Large intestine (tissue), 3 donors: ENCODE measurements at regions not wholly inside any gene's neighbourhood (a gene's known extent, or its start where the extent isn't known, plus 50 kb on each side); places are given as distances from the start of the nearest gene placed in this dataset.

ENCODE experiments used
- DNase-seq, 2 donors: peaks; one replicate each; pipeline versions ENCODE4 v3.0.0 to v3.0.0-alpha.2; 2013
- H3K27ac ChIP-seq: one replicate; pipeline ENCODE4 v1.5.1; 2013; ENCODE audit warnings: low read length
- H3K27me3 ChIP-seq: 2 replicates; pipeline ENCODE4 v1.6.1; 2013; ENCODE audit warnings: low read length; ENCODE audit not compliant: control insufficient read depth, insufficient read depth
- H3K36me3 ChIP-seq: 2 replicates; pipeline ENCODE4 v1.6.1; 2013; ENCODE audit warnings: low read length; ENCODE audit not compliant: control insufficient read depth, insufficient read depth
- H3K4me1 ChIP-seq: one replicate; pipeline ENCODE4 v1.6.1; 2013; ENCODE audit warnings: low read length; ENCODE audit not compliant: control insufficient read depth, insufficient read depth
- H3K4me3 ChIP-seq: one replicate; pipeline ENCODE4 v1.5.1; 2013; ENCODE audit warnings: low read length
- H3K9me3 ChIP-seq: one replicate; pipeline ENCODE4 v1.6.1; 2013; ENCODE audit warnings: mild to moderate bottlenecking, low read depth, low read length, moderate library complexity; ENCODE audit not compliant: control insufficient read depth
- WGBS: methylation state at CpG from one replicate; pipeline ENCODE4 v1.1.5; 2013; ENCODE audit warnings: low lambda C conversion rate; ENCODE audit not compliant: insufficient coverage; 5-methylcytosine and 5-hydroxymethylcytosine counted together

- no peak for DNase-seq
- Histone ChIP-seq H3K36me3 (no peaks in the 10 kb centered on the region), H3K4me1 (no peaks in the 10 kb centered on the region), H3K27me3 (no peaks in the 10 kb centered on the region), H3K27ac (no peak overlapping the region), H3K4me3 (no peak overlapping the region), H3K9me3 (no peaks in the 10 kb centered on the region)
- WGBS, result 92% methylated on average over 1 of the region's 5 CpGs
These were observed 328.9 kb downstream of the LTN1 start for GRCh38 chr21:28663754-28664153.

- Histone ChIP-seq H3K27ac (no peak overlapping the region), H3K4me1 (no peaks in the 10 kb centered on the region), H3K36me3 (no peaks in the 10 kb centered on the region), H3K9me3 (no peaks in the 10 kb centered on the region), H3K4me3 (no peak overlapping the region), H3K27me3 (no peaks in the 10 kb centered on the region)
- DNase-seq, result no peak
- no CpG with 5 or more reads among the region's 4 CpGs for WGBS
These were observed 329.5 kb downstream of the LTN1 start for GRCh38 chr21:28663111-28663693.

- Histone ChIP-seq H3K4me1 (no peaks in the 10 kb centered on the region), H3K36me3 (no peaks in the 10 kb centered on the region), H3K27me3 (no peaks in the 10 kb centered on the region), H3K4me3 (no peak overlapping the region), H3K27ac (no peak overlapping the region), H3K9me3 (no peaks in the 10 kb centered on the region)
- DNase-seq, result no peak
These were observed 335.1 kb downstream of the LTN1 start for GRCh38 chr21:28657566-28657965.

- Histone ChIP-seq H3K9me3 (no peaks in the 10 kb centered on the region), H3K27me3 (no peaks in the 10 kb centered on the region), H3K27ac (no peak overlapping the region), H3K4me1 (no peaks in the 10 kb centered on the region), H3K4me3 (no peak overlapping the region), H3K36me3 (no peaks in the 10 kb centered on the region)
- WGBS, result no CpG with 5 or more reads among the region's 1 CpG
- no peak for DNase-seq
These were observed 337.2 kb downstream of the LTN1 start for GRCh38 chr21:28655471-28655870.

GRCh38 chr21:28654406-28654805 is 338.3 kb downstream of the LTN1 start:
- DNase-seq, result no peak
- Histone ChIP-seq H3K9me3 (no peaks in the 10 kb centered on the region), H3K27me3 (no peaks in the 10 kb centered on the region), H3K36me3 (no peaks in the 10 kb centered on the region), H3K27ac (no peak overlapping the region), H3K4me1 (no peaks in the 10 kb centered on the region), H3K4me3 (no peak overlapping the region)
- 87% methylated on average over 3 of the region's 3 CpGs for WGBS

GRCh38 chr21:28644762-28645161 is 347.9 kb downstream of the LTN1 start:
- H3K27ac ChIP-seq, result no peak overlapping the region

GRCh38 chr21:28642891-28643290 is 349.8 kb downstream of the LTN1 start:
- H3K4me3 ChIP-seq, result no peak overlapping the region
- no peaks in the 10 kb centered on the region for H3K36me3 ChIP-seq
- no CpG with 5 or more reads among the region's 4 CpGs for WGBS
- no peaks in the 10 kb centered on the region for H3K27me3 ChIP-seq
- H3K4me1 ChIP-seq, result no peaks in the 10 kb centered on the region
- DNase-seq, result no peak
- no peaks in the 10 kb centered on the region for H3K9me3 ChIP-seq
- no peak overlapping the region for H3K27ac ChIP-seq

More at GRCh38 chr21:28644762-28645161, 347.9 kb downstream of the LTN1 start:
- H3K4me1 ChIP-seq, result no peaks in the 10 kb centered on the region
- H3K36me3 ChIP-seq, result no peaks in the 10 kb centered on the region
- H3K4me3 ChIP-seq, result no peak overlapping the region
- no CpG with 5 or more reads among the region's 1 CpG for WGBS
- no peak for DNase-seq
- no peaks in the 10 kb centered on the region for H3K9me3 ChIP-seq
- no peaks in the 10 kb centered on the region for H3K27me3 ChIP-seq

GRCh38 chr21:28641731-28642130 is 350.9 kb downstream of the LTN1 start:
- Histone ChIP-seq H3K36me3 (no peaks in the 10 kb centered on the region), H3K27me3 (no peaks in the 10 kb centered on the region), H3K9me3 (no peaks in the 10 kb centered on the region), H3K27ac (no peak overlapping the region), H3K4me3 (no peak overlapping the region), H3K4me1 (no peaks in the 10 kb centered on the region)
- DNase-seq, result no peak
- 80% methylated on average over 1 of the region's 1 CpG for WGBS

GRCh38 chr21:28640326-28640725 is 352.4 kb downstream of the LTN1 start:
- WGBS, result no CpG with 5 or more reads among the region's 5 CpGs
- Histone ChIP-seq H3K4me3 (no peak overlapping the region), H3K27ac (no peak overlapping the region), H3K36me3 (no peaks in the 10 kb centered on the region), H3K4me1 (no peaks in the 10 kb centered on the region), H3K9me3 (no peaks in the 10 kb centered on the region), H3K27me3 (no peaks in the 10 kb centered on the region)
- DNase-seq, result no peak

GRCh38 chr21:28639737-28640136 is 352.9 kb downstream of the LTN1 start:
- H3K36me3 ChIP-seq, result no peaks in the 10 kb centered on the region
- no peak overlapping the region for H3K4me3 ChIP-seq
- H3K4me1 ChIP-seq, result no peaks in the 10 kb centered on the region
- H3K27ac ChIP-seq, result no peak overlapping the region
- H3K9me3 ChIP-seq, result no peaks in the 10 kb centered on the region
- WGBS, result no CpG with 5 or more reads among the region's 1 CpG
- no peak for DNase-seq
- H3K27me3 ChIP-seq, result no peaks in the 10 kb centered on the region
